Hepatocyte (in vitro differentiated cells): ENCODE measurements at regions not wholly inside any gene's neighbourhood (a gene's known extent, or its start where the extent isn't known, plus 50 kb on each side); places are given as distances from the start of the nearest gene placed in this dataset.

Experiments used
- DNase-seq: peaks from one replicate; pipeline ENCODE4 v3.0.0-alpha.2; 2016; ENCODE audit warnings: low spot score
- H2AFZ ChIP-seq: fragments of 200-600 bp; sonication (generic); 2 replicates; pipeline ENCODE4 v1.6.0; 2016; ENCODE audit warnings: antibody characterized with exemption, mild to moderate bottlenecking
- H3K27ac ChIP-seq: fragments of 200-600 bp; sonication (generic); 2 replicates; pipeline ENCODE4 v1.5.1; 2016; ENCODE audit warnings: mild to moderate bottlenecking
- H3K27me3 ChIP-seq: fragments of 200-600 bp; sonication (generic); 2 replicates; pipeline ENCODE4 v1.6.1; 2016
- H3K36me3 ChIP-seq: fragments of 200-600 bp; sonication (generic); replicated peaks from 2 replicates; pipeline ENCODE4 v1.5.1; 2016; ENCODE audit warnings: low read depth; ENCODE audit not compliant: insufficient read depth
- H3K4me1 ChIP-seq: fragments of 200-600 bp; sonication (generic); 2 replicates; pipeline ENCODE4 v1.5.1; 2016; ENCODE audit warnings: mild to moderate bottlenecking, moderate library complexity; ENCODE audit not compliant: insufficient read depth
- H3K4me2 ChIP-seq: fragments of 200-600 bp; sonication (generic); 2 replicates; pipeline ENCODE4 v1.6.0; 2016
- H3K4me3 ChIP-seq: fragments of 200-600 bp; sonication (generic); 2 replicates; pipeline ENCODE4 v1.5.1; 2016; ENCODE audit warnings: mild to moderate bottlenecking
- H3K79me2 ChIP-seq: fragments of 200-600 bp; sonication (generic); 2 replicates; pipeline ENCODE4 v1.6.0; 2017; ENCODE audit warnings: mild to moderate bottlenecking
- H3K9me2 ChIP-seq: fragments of 200-600 bp; sonication (generic); replicated peaks from 2 replicates; pipeline ENCODE4 v1.6.0; 2017; ENCODE audit warnings: mild to moderate bottlenecking; ENCODE audit not compliant: insufficient read depth
- H3K9me3 ChIP-seq: fragments of 200-600 bp; sonication (generic); 2 replicates; pipeline ENCODE4 v1.5.1; 2016; ENCODE audit warnings: low read depth, mild to moderate bottlenecking
- H4K20me1 ChIP-seq: fragments of 200-600 bp; sonication (generic); 2 replicates; pipeline ENCODE4 v1.6.0; 2016; ENCODE audit warnings: mild to moderate bottlenecking; ENCODE audit not compliant: insufficient read depth, poor library complexity, severe bottlenecking
- EZH2 ChIP-seq: fragments of 200-600 bp; sonication (generic); IDR thresholded peaks from 2 replicates; pipeline ENCODE4 v1.6.1; 2016; ENCODE audit warnings: antibody characterized with exemption, mild to moderate bottlenecking, borderline replicate concordance
- EZH2phosphoT487 ChIP-seq: fragments of 200-600 bp; sonication (generic); IDR thresholded peaks from one replicate; pipeline ENCODE4 v1.6.1; 2018; ENCODE audit warnings: antibody characterized with exemption, mild to moderate bottlenecking, low read depth, moderate library complexity; ENCODE audit not compliant: unreplicated experiment, severe bottlenecking
- WGBS: methylation state at CpG from one replicate; pipeline ENCODE4 v1.1.6; 2016; ENCODE audit warnings: low lambda C conversion rate; ENCODE audit errors: missing lambda C conversion rate; 5-methylcytosine and 5-hydroxymethylcytosine counted together
- TF ChIP-seq, protein P1 (sequence below): fragments of 200-600 bp; sonication (generic); IDR thresholded peaks from 2 replicates; pipeline ENCODE4 v1.5.1; 2016; ENCODE audit warnings: antibody characterized with exemption, mild to moderate bottlenecking; ENCODE audit not compliant: poor library complexity

DNA sequence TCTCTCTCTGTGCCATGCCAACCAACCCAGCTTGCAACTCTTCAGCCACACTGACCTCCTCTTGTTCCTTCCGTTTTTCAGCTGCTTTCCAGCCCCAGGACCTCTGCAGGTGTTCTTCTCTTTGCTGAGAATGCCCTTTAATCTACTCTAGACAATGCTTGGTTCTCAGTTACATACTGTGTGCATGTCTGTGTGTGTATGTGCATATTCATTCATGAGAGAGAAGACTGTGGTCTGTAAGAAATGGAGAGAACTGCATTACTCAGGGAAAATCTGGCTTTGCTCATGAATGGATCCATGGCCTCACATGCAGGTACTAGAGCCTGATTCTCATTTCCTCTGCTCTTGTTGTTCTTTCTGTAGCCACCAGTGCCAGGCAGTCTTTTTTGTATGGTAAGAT, 636.9 kb upstream of the TENM3 start:
- H3K4me3 ChIP-seq = no peak overlapping the region
- no peak for DNase-seq
- no peaks in the 10 kb centered on the region for H3K79me2 ChIP-seq
- peaks cover 1% of the 10 kb centered on the region for H3K4me1 ChIP-seq
- TF ChIP-seq EZH2 = no peak
- no peak for TF ChIP-seq EZH2phosphoT487
- TF ChIP-seq, protein P1, sequence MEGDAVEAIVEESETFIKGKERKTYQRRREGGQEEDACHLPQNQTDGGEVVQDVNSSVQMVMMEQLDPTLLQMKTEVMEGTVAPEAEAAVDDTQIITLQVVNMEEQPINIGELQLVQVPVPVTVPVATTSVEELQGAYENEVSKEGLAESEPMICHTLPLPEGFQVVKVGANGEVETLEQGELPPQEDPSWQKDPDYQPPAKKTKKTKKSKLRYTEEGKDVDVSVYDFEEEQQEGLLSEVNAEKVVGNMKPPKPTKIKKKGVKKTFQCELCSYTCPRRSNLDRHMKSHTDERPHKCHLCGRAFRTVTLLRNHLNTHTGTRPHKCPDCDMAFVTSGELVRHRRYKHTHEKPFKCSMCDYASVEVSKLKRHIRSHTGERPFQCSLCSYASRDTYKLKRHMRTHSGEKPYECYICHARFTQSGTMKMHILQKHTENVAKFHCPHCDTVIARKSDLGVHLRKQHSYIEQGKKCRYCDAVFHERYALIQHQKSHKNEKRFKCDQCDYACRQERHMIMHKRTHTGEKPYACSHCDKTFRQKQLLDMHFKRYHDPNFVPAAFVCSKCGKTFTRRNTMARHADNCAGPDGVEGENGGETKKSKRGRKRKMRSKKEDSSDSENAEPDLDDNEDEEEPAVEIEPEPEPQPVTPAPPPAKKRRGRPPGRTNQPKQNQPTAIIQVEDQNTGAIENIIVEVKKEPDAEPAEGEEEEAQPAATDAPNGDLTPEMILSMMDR = no peak
- H3K4me2 ChIP-seq = no peak overlapping the region
- no peak overlapping the region for H3K27ac ChIP-seq
- WGBS = 84% methylated on average over 1 of the region's 1 CpG
- H3K36me3 ChIP-seq = no peaks in the 10 kb centered on the region
- H4K20me1 ChIP-seq = no peaks in the 10 kb centered on the region
- no peaks in the 10 kb centered on the region for H3K9me3 ChIP-seq
- H3K9me2 ChIP-seq = no peaks in the 10 kb centered on the region
- H3K27me3 ChIP-seq = peaks cover 3% of the 10 kb centered on the region
- H2AFZ ChIP-seq = no peak overlapping the region

DNA sequence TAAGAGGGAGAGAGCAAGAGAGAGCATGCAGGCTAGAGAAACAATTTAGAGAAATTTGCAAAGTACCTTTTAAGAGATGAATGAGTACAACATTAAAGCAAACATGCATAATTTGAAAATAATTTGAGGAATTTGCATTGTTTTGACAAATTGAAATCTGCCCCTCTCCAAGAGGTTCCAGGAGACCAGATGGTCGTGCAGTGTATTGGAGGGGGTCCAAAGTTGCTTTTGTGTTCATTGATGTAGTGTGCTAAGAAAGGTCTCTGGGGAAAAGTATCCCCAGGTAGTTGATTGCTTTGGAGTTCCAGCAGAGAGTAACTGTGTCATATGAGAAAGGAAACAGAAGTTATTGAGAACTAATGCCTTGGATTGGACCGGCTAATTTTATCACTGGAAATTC, 635.0 kb upstream of the TENM3 start:
- no peaks in the 10 kb centered on the region for H3K9me2 ChIP-seq
- no peak overlapping the region for H3K4me3 ChIP-seq
- no peak overlapping the region for H3K4me2 ChIP-seq
- peaks cover 7% of the 10 kb centered on the region for H3K4me1 ChIP-seq
- no peak overlapping the region for H3K27ac ChIP-seq
- H3K9me3 ChIP-seq = no peaks in the 10 kb centered on the region
- H2AFZ ChIP-seq = no peak overlapping the region
- H3K27me3 ChIP-seq = peaks cover 3% of the 10 kb centered on the region
- H3K79me2 ChIP-seq = no peaks in the 10 kb centered on the region
- no peaks in the 10 kb centered on the region for H3K36me3 ChIP-seq
- TF ChIP-seq EZH2phosphoT487 (no peak), EZH2 (no peak)
- TF ChIP-seq, protein P1 = no peak
- no peak for DNase-seq
- H4K20me1 ChIP-seq = no peaks in the 10 kb centered on the region
- 57% methylated on average over 2 of the region's 2 CpGs for WGBS

DNA sequence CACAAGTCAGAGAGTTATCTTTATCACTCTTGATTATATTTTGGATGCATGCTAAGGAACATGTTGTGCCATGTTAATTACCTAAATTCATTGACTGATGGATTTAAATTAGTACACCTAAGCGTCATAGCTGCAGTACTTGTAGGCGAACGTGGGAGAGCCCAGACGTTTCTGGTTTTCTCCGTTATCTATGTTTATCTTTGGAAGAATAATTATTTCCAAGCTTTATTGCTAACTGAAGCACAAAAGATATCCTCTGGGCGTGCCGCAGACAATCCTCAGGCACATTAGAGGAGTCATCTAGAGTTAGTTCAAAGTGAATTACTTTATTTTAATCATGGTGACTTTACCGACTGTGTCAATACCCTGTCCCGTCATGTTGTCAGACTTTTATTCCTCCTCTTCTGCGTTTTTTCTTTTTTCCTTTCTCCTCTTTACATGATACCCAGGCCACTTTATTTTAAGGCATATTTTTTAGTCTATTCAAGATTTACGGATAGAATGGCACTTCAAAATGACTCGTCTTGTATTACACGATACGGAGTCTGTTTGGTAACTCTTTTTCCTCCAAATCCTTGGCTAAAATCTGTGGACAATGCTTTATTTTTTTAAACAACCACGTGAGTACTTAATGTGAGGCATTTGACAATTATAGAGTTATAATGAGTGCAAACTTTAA, 632.0 kb upstream of the TENM3 start:
- Histone ChIP-seq H3K4me1 (peaks cover 7% of the 10 kb centered on the region), H2AFZ (no peak overlapping the region), H3K36me3 (no peaks in the 10 kb centered on the region), H3K27ac (no peak overlapping the region), H3K79me2 (no peaks in the 10 kb centered on the region), H3K4me2 (peak overlapping the region; percentile 57), H3K9me3 (no peaks in the 10 kb centered on the region), H3K9me2 (no peaks in the 10 kb centered on the region), H3K27me3 (peaks cover 3% of the 10 kb centered on the region), H3K4me3 (no peak overlapping the region), H4K20me1 (no peaks in the 10 kb centered on the region)
- 33% methylated on average over 15 of the region's 15 CpGs for WGBS
- no peak for DNase-seq
- no peak for TF ChIP-seq EZH2
- TF ChIP-seq, protein P1 = no peak
